Suprapubic skin (tissue), 4 donors: ENCODE measurements at regions not wholly inside any gene's neighbourhood (a gene's known extent, or its start where the extent isn't known, plus 50 kb on each side); places are given as distances from the start of the nearest gene placed in this dataset.

ENCODE experiments used
- CTCF ChIP-seq, 2 donors: fragments of 200-600 bp in 1 of 2; fragments of 450-650 bp in 1 of 2; sonication (generic) in 1 of 2; IDR thresholded peaks; one replicate each; pipeline ENCODE4 v1.5.1; 2016 to 2019; ENCODE audit warnings: antibody characterized with exemption in 2 of 2, mild to moderate bottlenecking in 1 of 2, moderate library complexity in 1 of 2
- POLR2A ChIP-seq, 2 donors: fragments of 450-650 bp; IDR thresholded peaks; one replicate each; pipeline ENCODE4 v1.6.1; 2017; ENCODE audit warnings: antibody characterized with exemption in 2 of 2, mild to moderate bottlenecking in 2 of 2, moderate library complexity in 2 of 2
- POLR2AphosphoS5 ChIP-seq, 3 donors: sonication (generic); formaldehyde crosslinking; IDR thresholded peaks; one replicate each; pipeline ENCODE4 v1.6.1; 2017; ENCODE audit warnings: antibody characterized with exemption in 3 of 3

- TF ChIP-seq CTCF (IDR thresholded peaks at IDR 0.05) = no peak
- no peak for TF ChIP-seq POLR2AphosphoS5 (IDR thresholded peaks at IDR 0.05)
- no peak for TF ChIP-seq POLR2A (IDR thresholded peaks at IDR 0.05)
Measured at GRCh38 chr11:106322106-106322505, 244.6 kb downstream of the AASDHPPT start.
